Pancreas (tissue), 10 donors: ENCODE measurements at regions not wholly inside any gene's neighbourhood (a gene's known extent, or its start where the extent isn't known, plus 50 kb on each side); places are given as distances from the start of the nearest gene placed in this dataset.

Experiments
- ATAC-seq, 4 donors: fragments of 200-7000 bp; cut with Tn5 transposase; one replicate each; pipeline versions ENCODE4 v1.8.0 to v1.9.1; 2020; ENCODE audit warnings: mild to moderate bottlenecking in 4 of 4, moderate library complexity in 4 of 4
- DNase-seq, 6 donors: peaks; one replicate each; pipeline ENCODE4 v3.0.0-alpha.2; 2020
- FAIRE-seq: peaks from 2 replicates; lab custom pipeline; 2012; peaks lifted over from hg19 to GRCh38; lab: Jason Lieb, UNC
- H3K27ac ChIP-seq, 4 donors: fragments of 200-600 bp; sonication (generic); 1 replicate in 3 of 4; 2 replicates in 1 of 4; pipeline versions ENCODE4 v1.5.0 to v1.8.0; 2020
- H3K27me3 ChIP-seq, 4 donors: fragments of 200-600 bp; one replicate each; pipeline ENCODE4 v1.8.0; 2021
- H3K36me3 ChIP-seq, 3 donors: fragments of 200-600 bp; sonication (generic) in 1 of 3; one replicate each; pipeline versions ENCODE4 v1.5.0 to v1.8.0; 2020 to 2021
- H3K4me1 ChIP-seq, 3 donors: fragments of 200-600 bp; one replicate each; pipeline ENCODE4 v1.8.0; 2021
- H3K4me3 ChIP-seq, 4 donors: fragments of 200-600 bp; sonication (generic) in 2 of 4; one replicate each; pipeline versions ENCODE4 v1.5.0 to v1.8.0; 2020 to 2021
- H3K9me3 ChIP-seq, 4 donors: fragments of 200-600 bp; one replicate each; pipeline ENCODE4 v1.8.0; 2021
- WGBS, 2 donors: extraction: QIAGEN DNeasy Blood & Tissue Kit; methylation state at CpG; one replicate each; pipeline ENCODE4 v1.1.7; 2013; 5-methylcytosine and 5-hydroxymethylcytosine counted together
- intact Hi-C, 3 donors: fragments of 100-400 bp; cut with DNase I; formaldehyde crosslinking; loops; one replicate each; pipeline versions ENCODE4 v1.11.1 to v1.14.2; 2022
- TF ChIP-seq, protein P1 (sequence below), 4 donors: fragments of 200-600 bp; sonication (generic) in 3 of 4; IDR thresholded peaks; one replicate each; pipeline versions ENCODE4 v1.5.0 to v1.8.0; 2021; ENCODE audit warnings: antibody characterized with exemption in 4 of 4
- donor health status: healthy with polysubstance abuse.
- donor health status: DM: no; HTN: no; CAD: no; lungs with moderate emphysema.
- donor health status: DM: no; HTN: no; CAD: no.
- donor health status: control.
- donor health status: control.
- donor health status: Bipolar disorder and iron deficiency.
- donor health status: DM: yes; HTN: yes; CAD: no.
- donor health status: DM: no; HTN: no; CAD: no.
- donor health status: DM: no; HTN: no; CAD: no.
- donor health status: DM: yes; HTN: yes; CAD: no.

- ATAC-seq (no peak), FAIRE-seq (no peak), DNase-seq (no peak)
- Histone ChIP-seq H3K27me3 (no peaks in the 10 kb centered on the region), H3K27ac (no peak overlapping the region), H3K4me3 (no peak overlapping the region), H3K4me1 (no peaks in the 10 kb centered on the region), H3K36me3 (no peaks in the 10 kb centered on the region), H3K9me3 (no peaks in the 10 kb centered on the region)
- intact Hi-C loops: no loop called here
- TF ChIP-seq, protein P1, sequence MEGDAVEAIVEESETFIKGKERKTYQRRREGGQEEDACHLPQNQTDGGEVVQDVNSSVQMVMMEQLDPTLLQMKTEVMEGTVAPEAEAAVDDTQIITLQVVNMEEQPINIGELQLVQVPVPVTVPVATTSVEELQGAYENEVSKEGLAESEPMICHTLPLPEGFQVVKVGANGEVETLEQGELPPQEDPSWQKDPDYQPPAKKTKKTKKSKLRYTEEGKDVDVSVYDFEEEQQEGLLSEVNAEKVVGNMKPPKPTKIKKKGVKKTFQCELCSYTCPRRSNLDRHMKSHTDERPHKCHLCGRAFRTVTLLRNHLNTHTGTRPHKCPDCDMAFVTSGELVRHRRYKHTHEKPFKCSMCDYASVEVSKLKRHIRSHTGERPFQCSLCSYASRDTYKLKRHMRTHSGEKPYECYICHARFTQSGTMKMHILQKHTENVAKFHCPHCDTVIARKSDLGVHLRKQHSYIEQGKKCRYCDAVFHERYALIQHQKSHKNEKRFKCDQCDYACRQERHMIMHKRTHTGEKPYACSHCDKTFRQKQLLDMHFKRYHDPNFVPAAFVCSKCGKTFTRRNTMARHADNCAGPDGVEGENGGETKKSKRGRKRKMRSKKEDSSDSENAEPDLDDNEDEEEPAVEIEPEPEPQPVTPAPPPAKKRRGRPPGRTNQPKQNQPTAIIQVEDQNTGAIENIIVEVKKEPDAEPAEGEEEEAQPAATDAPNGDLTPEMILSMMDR (IDR thresholded peaks at IDR 0.05): no peak
- WGBS, 2 donors: 46 to 64% methylated on average over 1 of the region's 1 CpG
Measured at GRCh38 chr11:104633226-104633625, 265.0 kb downstream of the CASP12 start.

DNA sequence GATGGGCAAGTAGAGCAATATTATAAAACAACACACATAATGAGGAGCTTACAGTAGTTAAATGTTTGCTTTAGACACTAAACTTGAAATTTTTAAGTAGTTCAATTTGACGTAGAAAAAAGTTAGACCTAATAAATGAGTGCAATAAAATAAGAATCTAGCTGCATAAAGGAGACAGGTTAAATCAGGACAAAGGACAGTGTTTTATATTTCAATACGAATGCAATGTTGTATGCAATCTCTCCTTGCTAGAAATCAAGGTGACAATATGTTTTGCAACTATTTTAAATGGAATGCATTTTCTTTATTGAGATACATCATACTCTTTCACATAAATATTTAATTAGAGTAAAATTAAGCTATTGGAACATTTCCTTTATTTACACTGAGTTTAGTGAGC lies 267.9 kb downstream of the CASP12 start:
- intact Hi-C loops: no loop called here
- Histone ChIP-seq H3K9me3 (no peaks in the 10 kb centered on the region), H3K36me3 (no peaks in the 10 kb centered on the region), H3K4me3 (no peak overlapping the region), H3K27me3 (no peaks in the 10 kb centered on the region), H3K4me1 (no peaks in the 10 kb centered on the region), H3K27ac (no peak overlapping the region)
- DNase-seq: no peak
- TF ChIP-seq, protein P1 (IDR thresholded peaks at IDR 0.05): no peak
- WGBS, 2 donors: 77 to 80% methylated on average over 2 of the region's 2 CpGs
- FAIRE-seq: no peak
- no peak for ATAC-seq

GRCh38 chr11:104625246-104625645 lies 273.0 kb downstream of the CASP12 start:
- Histone ChIP-seq H3K4me3 (no peak overlapping the region), H3K4me1 (no peaks in the 10 kb centered on the region), H3K27ac (no peak overlapping the region), H3K36me3 (no peaks in the 10 kb centered on the region), H3K27me3 (no peaks in the 10 kb centered on the region), H3K9me3 (no peaks in the 10 kb centered on the region)
- DNase-seq: no peak
- WGBS, 2 donors: 42 to 56% methylated on average over 2 of the region's 2 CpGs
- FAIRE-seq: no peak
- TF ChIP-seq, protein P1 (IDR thresholded peaks at IDR 0.05): no peak
- no peak for ATAC-seq
- intact Hi-C loops: no loop called here

- H3K9me3 ChIP-seq: no peaks in the 10 kb centered on the region
- no peaks in the 10 kb centered on the region for H3K27me3 ChIP-seq
- intact Hi-C loops: no loop called here
- FAIRE-seq (no peak), DNase-seq (no peak), ATAC-seq (no peak)
- no peaks in the 10 kb centered on the region for H3K4me1 ChIP-seq
- no peaks in the 10 kb centered on the region for H3K36me3 ChIP-seq
- H3K27ac ChIP-seq: no peak overlapping the region
- TF ChIP-seq, protein P1 (IDR thresholded peaks at IDR 0.05): no peak
- no peak overlapping the region for H3K4me3 ChIP-seq
Measured at GRCh38 chr11:104624021-104624420, 274.2 kb downstream of the CASP12 start.

GRCh38 chr11:104623518-104623917 lies 274.7 kb downstream of the CASP12 start:
- WGBS, 2 donors: 72 to 74% methylated on average over 1 of the region's 1 CpG
- Histone ChIP-seq H3K4me1 (no peaks in the 10 kb centered on the region), H3K4me3 (no peak overlapping the region), H3K27ac (no peak overlapping the region), H3K9me3 (no peaks in the 10 kb centered on the region), H3K36me3 (no peaks in the 10 kb centered on the region), H3K27me3 (no peaks in the 10 kb centered on the region)
- ATAC-seq: no peak
- TF ChIP-seq, protein P1 (IDR thresholded peaks at IDR 0.05): no peak
- DNase-seq: no peak
- intact Hi-C loops: no loop called here
- FAIRE-seq: no peak
